K562 (cell line): ENCODE measurements at regions not wholly inside any gene's neighbourhood (a gene's known extent, or its start where the extent isn't known, plus 50 kb on each side); places are given as distances from the start of the nearest gene placed in this dataset.

Experiments used
- ARID1B ChIP-seq: fragments of 450-650 bp; IDR thresholded peaks from 2 replicates; pipeline ENCODE4 v1.6.1; 2016; ENCODE audit warnings: antibody characterized with exemption, mild to moderate bottlenecking, inconsistent platforms
- COPS2 ChIP-seq: fragments of 450-650 bp; conservative IDR thresholded peaks from 2 replicates; pipeline ENCODE4 v1.6.1; 2016; ENCODE audit warnings: mild to moderate bottlenecking, moderate library complexity
- PHF21A ChIP-seq: fragments of 450-650 bp; IDR thresholded peaks from 2 replicates; pipeline ENCODE4 v1.6.1; 2017; ENCODE audit warnings: low read depth, borderline replicate concordance
- SREBF1 ChIP-seq: fragments of 150-350 bp; IDR thresholded peaks from 2 replicates; pipeline ENCODE4 v1.6.1; 2014; ENCODE audit warnings: antibody characterized with exemption, low read depth, low read length, borderline replicate concordance
- TGIF2 ChIP-seq: sonication (generic); formaldehyde crosslinking; IDR thresholded peaks from 2 replicates; pipeline ENCODE4 v1.8.1; 2022; ENCODE audit warnings: mild to moderate bottlenecking, missing genetic modification reagents, moderate library complexity
- TF ChIP-seq, protein P1 (sequence below): fragments of 250-450 bp; sonication (Bioruptor Pico); IDR thresholded peaks from 2 replicates; pipeline ENCODE4 v1.5.0; 2021; ENCODE audit warnings: mild to moderate bottlenecking, moderate library complexity
- TF ChIP-seq, protein P2 (sequence below): sonication (generic); formaldehyde crosslinking; IDR thresholded peaks from 2 replicates; pipeline ENCODE4 v1.8.0; 2022; ENCODE audit warnings: mild to moderate bottlenecking, low read depth, missing genetic modification reagents
- TF ChIP-seq, protein P3 (sequence below): fragments of 250-450 bp; sonication (Bioruptor Pico); IDR thresholded peaks from 2 replicates; pipeline ENCODE4 v1.8.0; 2022; ENCODE audit warnings: moderate library complexity, mild to moderate bottlenecking, inconsistent platforms

DNA sequence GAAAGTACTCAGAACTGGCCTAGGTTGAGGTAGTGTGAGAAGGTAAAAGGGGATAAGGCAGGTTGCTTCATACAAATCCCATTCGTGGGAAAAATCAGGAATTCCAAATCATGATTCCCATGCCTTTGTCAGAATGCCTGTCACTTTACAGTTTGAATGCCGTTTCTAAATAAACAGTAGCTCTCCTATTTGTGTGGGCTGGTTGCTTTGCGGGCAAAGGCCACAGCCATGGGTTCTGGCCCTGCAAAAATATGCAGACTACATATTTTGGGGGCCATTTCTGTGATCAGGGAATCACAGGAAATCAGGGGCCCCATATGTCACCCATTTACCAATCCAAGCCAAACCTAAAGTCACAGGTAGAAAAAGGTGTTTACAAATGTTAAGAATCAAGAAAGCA lies 161.3 kb upstream of the BMP4 start (continued):
- TF ChIP-seq, protein P1, sequence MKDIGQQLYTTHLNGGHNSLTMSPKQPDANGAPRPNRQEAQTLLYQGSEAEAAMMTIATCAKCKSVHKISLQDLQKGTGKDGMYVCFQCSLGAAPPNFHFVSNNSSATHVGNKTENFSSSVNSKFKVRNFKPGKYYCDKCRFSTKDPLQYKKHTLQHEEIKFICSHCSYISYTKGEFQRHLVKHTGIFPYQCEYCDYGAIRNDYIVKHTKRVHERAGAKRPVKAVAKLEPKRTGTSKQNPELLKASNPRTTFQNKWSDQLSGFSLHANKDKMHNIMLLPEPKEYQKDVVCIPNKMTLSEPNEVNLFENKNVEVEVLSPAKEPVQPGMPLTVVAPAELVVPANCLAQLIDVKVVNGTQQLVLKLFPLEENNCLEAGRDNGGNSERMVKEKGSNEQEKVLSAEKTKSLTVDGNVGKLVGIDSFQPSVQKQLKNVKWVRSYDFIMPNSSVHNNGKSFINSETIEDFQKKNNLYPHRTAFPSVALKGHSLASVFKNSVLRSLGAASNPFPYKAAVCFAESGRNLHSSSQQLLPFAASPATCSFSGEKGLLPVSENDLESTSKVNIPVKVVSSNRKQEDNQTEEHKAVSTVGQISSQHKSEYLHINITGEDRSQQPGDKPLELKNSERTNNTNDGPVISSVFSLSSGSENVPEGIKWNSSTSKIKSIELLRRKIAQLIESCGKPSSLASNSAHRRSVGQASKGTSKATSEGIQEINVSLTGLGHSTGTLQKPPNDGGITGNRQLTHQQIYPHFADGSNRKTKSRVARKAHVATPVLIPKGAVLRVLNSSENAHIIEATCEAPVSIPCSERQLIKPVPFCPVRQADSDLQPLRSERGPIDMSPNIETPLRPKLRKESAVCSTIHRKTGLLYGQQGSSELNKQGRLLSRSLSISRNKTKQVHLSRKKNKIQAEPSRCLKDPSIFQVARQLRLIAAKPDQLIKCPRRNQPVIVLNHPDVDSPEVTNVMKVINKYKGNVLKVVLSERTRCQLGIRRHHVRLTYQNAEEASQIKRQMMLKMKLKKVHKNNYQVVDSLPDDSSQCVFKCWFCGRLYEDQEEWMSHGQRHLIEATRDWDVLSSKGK: no peak
- TF ChIP-seq SREBF1 (no peak), PHF21A (no peak), ARID1B (no peak), TGIF2 (CRISPR knock-in tag) (no peak), COPS2 (no peak)
- TF ChIP-seq, protein P2, sequence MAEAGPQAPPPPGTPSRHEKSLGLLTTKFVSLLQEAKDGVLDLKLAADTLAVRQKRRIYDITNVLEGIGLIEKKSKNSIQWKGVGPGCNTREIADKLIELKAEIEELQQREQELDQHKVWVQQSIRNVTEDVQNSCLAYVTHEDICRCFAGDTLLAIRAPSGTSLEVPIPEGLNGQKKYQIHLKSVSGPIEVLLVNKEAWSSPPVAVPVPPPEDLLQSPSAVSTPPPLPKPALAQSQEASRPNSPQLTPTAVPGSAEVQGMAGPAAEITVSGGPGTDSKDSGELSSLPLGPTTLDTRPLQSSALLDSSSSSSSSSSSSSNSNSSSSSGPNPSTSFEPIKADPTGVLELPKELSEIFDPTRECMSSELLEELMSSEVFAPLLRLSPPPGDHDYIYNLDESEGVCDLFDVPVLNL (CRISPR knock-in tag): no peak
- TF ChIP-seq, protein P3, sequence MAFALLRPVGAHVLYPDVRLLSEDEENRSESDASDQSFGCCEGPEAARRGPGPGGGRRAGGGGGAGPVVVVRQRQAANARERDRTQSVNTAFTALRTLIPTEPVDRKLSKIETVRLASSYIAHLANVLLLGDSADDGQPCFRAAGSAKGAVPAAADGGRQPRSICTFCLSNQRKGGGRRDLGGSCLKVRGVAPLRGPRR (CRISPR knock-in tag): no peak
